ENCODE measurements at regions not wholly inside any gene's neighbourhood (a gene's known extent, or its start where the extent isn't known, plus 50 kb on each side); places are given as distances from the start of the nearest gene placed in this dataset.

DNA sequence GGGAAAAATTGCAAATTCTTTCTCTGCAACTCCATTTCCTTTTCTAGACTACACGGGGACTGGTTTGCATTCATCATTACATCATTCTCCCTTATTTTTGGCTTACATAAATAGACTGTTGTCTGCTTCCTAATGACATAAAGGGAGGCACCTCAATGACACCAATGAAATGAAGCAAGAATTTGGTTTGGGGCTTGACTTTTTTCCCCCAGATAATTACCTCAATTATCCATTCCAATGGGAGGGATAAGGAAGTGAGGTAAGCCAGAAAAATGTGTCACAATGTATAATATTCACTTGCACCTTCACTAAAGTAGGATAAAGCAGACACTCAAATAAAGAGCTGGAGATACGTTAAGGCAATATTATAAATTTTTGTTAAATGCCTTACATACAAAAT is 240.6 kb upstream of the GRIP1 start:
- DNase-seq, result no peak

DNA sequence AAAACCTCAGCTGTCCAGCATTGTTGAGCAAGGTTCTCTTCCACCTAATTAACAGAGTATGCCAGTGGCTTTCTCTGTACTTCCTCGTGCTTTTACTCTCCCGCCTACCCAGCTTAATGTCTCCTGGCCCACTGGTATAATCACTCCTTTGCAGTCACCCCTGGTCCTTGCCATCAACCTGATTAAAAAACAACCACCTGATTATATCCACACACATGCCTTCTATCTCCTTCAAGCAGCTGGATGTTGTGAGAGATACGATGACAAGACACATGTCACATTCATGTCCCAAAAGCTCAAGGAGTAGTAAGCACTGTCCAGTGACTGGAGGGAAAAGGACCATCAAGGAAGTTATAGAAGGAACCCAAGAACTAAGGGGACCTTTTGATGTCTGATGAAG is 241.3 kb upstream of the GRIP1 start:
- DNase-seq, result no peak

DNA sequence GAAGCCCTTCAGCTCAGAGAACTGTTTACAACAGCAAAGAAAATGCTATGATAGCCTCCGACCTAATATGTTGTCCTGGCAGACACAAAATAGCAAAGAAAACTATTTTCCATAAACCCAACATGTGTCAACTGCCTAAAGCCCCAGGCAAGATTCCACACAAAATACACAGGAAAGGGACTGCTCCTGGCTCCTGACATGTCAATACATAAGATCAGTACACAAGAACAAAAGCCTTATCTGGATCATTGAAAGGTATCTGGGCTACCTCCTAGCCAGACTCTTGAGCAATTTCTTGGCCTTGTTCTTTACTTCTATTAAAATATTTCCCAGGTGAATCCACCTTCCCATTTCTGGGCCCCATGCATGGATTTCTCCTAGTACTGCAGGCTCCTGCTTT is 242.3 kb upstream of the GRIP1 start:
- no peak for DNase-seq

DNA sequence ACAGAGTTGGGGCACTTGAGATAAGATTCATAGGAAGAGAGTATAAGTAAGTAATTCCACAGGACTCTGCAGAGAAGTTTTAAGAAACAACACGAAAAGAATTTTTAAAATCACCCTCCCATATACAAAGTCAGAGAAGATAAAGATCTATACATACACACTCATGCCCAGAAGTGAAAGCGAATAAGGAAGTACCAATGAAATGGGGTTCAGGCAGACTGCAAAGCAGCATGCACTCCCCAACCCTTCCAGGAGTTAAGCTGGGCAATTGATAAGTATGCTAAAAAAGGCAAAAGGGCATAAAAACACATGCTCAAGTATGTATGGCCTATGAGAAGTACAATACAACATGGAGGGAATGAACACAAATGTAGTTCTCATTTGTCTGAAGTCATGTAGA is 246.2 kb upstream of the GRIP1 start:
- DNase-seq, result no peak

DNA sequence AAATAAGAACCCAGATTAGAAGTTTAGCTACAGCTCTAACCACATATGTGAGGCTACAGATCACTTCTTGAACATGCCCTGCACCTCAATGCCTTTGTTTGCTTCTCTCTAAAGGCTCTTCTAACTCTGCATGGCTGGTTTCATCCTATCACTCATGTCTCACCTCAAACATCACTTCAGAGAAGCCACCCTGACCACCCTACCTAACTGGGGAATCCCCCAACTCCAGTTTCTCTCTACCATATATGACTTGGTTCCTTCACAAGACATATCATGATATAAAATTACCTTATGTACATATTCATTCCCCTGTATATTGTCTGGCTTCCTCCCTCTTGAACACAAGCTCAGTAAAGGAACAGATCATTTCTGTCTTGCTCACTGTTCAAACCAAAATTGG is 250.2 kb upstream of the GRIP1 start:
- peak; percentile 17 for DNase-seq

DNA sequence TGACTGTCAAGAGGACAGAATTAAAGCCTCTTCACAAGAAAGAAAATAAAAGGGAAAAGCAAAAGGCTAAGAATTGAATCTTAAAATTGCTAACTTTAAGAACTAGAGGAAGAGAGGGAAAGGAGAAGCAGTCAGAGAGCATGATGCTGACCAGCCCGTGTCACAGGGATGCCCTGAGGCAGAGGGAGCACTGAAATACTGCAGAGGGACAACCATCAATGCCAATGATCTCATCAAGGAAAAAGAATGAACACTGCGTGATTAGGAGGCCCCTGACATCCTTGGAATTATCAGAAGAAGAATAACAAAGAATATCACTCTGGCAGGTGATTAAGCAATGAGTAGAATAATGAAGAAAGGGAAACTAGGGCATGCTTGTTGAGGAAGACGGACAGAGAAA is 252.2 kb upstream of the GRIP1 start:
- DNase-seq, result no peak

DNA sequence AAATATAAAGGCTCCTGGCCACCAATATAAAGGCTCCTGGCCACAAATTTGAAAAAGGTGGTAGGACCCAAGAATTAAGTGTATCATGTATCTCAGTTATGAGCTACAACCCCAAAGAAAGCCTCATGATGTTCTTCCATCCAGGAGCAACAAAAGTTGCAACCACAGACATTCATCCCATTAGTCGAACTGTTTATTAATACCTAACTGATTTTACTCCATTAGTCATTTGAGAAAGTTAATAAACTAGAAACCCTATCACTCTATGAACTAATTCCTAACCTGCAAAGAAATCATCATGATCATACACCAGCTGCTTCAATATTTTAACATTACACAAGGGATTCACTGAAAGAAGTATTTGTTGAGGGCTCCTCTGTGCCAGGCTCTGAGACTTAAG is 253.2 kb upstream of the GRIP1 start:
- no peak for DNase-seq

DNA sequence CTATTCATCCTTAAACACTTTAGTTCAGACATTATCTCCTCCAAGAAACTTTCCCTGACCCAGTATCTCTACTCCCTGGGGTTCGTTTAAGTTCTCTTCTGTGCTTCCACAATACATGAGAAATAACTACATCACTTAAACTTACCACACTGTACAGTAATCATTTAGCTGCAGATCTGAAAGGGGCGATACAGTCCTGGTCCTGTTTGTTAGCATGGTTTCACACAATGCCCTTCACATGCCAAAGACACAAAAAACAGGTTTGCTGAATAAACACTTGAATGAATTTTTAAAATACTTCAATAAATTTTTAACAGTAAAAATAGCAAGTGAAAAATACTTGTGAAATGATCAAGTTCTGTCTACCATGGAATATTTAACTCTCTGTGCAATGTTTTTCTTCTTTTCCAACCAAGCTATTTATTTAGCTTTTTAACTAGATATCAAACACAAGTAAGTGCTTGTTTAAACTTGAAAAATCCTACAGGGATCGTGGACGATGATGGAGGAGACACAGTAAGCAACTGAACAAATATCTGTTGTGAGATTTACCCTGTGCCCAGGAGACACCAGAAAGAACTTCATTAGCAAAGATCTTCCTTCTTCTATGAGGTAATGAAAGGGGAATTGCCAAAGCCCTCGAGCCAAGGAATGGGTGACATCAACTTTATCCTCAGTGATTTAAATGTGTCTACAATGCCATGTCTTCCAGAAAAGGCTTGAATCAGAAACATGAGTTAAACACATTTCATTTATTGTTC is 255.6 kb upstream of the GRIP1 start:
- DNase-seq, result no peak

DNA sequence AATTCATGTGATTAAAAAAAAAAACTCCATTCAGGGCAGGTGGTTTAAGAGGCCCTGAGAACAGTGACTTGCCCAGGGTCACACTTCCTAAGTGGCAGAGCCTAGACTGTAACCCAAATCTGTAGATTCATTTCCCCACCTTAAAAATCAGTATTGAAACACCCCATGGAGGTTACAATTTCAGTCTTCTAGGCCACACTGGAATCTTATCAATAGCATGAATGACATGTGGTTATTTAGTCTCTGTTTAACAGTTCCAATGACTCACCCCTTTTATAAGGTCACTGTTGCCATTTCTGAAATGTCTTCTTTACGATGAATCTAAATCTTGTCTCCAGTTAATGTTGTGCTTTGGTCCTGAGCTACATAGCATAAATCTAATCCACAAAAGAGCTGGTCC is 262.3 kb upstream of the GRIP1 start:
- DNase-seq, result no peak

DNA sequence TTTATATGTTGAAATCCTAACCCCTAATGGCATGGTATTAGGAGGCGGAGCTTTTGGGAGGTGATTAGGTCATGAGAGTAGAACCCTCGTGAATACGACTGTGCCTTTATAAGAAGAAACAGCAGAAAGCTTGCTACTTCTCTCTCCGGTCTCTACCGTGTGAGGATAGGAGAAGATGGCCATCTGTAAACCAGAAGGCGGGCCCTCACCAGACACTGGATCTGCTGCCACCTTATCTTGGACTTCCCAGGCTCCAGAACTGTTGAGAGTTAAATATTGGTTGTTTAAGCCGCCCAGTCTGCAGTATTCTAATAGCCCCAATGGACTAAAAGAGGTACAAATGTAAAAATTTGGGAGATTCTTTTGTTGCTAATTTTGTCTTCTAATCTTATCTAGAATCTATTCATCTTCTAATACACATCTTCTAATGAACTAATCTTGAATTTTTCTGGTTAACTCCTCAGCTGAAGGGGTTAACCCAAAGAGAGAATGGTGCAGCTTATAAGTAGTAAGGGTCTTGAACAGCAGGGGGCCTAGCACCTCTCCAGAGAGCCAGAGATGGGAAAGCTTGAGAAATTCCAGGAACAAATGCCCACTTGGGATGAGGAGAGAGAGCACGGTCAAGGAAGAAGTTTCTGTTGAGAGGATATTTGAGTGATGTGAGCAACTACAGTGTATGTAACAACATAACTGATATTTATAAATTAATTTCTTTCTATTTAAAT is 264.0 kb upstream of the GRIP1 start:
- no peak for DNase-seq

DNA sequence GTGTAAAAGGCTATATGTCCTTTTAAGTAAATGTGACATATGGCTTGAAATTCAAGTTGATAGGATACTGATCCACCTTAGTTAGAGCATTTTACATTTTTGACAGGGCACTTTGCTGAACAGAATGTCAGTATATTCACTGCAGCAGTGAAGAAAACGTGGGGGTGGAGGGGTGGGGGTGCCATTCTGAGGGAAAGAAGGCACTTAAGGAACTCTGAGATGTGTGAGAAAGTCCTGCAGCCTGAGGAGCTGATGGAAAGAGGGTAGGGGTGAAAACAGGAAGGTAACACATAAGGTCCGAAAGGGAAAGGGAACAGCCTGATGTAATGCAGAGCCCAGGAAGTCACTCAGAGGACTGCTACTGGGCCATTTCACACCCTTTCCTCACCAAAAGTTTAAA is 265.5 kb upstream of the GRIP1 start:
- no peak for DNase-seq

DNA sequence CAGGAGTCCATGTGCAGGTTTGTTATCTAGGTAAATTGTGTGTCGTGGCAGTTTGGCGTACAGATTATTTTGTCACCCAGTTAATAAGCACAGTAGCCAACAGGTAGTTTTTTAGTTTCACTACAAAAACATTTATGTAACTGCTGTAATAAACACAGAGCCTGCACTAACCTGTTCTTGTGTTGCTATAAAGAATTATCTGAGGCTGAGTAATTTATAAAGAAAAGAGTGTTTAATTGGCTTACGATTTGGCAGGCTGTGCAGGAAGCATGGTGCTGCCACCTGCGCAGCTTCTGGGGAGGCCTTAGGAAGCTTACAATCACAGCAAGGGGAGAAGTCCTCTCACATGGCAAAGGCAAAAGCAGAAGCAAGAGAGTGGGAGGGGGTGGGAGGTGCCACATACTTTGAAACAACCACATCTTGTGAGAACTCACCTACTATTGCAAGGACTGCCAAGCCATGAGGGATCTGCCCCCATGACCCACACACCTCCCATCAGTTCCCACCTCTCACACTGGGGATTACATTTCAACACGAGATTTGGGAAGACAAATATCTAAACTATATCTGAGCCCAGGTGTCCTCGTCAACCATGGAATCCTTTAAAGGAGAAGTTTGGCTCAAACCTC is 266.4 kb upstream of the GRIP1 start:
- no peak for DNase-seq

DNA sequence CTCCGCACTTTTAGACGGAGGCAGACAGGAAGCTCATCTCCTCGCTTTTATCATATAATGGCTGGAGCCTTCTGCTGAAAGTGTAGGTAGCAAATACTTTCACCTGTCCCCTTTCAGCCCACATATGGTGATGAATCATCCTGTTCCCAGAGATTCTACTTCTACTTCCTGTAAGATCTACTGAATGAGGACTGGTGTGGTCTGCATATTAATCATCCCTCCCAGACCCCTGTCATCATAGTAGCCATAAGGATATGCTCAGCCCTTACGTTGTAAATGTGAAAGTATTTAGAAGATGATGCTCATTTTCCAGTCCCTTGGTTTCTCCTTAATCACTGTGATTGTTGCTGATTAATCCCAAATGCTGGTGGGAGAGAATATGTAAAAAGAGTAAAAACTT is 268.2 kb upstream of the GRIP1 start:
- no peak for DNase-seq

DNA sequence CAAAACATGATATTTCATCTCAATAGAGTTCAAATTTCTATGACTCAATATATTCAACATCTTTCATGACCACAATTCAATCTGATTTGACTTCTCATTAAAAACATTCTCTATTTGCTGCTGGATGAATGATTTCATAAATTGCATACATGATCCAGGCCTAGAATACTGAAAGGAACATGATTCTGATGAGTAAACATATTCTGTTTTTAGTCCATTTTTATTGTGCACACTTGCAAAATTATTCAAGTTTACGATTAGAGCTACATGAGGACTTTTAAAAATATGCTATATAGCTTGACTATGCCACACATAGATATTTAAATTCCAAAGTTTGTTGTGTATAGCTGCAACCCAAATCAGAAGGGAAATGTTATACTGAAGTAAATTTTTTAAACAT is 273.8 kb upstream of the GRIP1 start:
- DNase-seq, result no peak

DNA sequence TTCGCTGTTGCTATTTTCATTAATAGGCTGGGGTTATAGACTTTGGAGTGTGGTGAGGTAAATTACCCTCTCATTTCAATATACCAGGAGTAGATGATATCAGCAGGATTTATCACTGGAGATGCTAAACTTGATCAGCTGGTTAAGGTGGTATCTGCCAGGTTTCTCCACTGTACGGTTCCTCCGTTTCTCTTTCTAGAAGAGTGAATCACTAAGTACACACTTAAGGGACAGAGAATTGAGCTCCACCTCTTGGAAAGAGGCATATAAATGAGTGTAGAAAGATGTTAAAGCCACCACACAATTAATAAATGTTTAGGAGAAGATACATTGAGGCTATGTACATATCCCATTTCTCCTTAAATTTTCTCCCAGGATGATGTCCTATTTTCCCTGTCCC is 277.4 kb upstream of the GRIP1 start:
- DNase-seq, result no peak

DNA sequence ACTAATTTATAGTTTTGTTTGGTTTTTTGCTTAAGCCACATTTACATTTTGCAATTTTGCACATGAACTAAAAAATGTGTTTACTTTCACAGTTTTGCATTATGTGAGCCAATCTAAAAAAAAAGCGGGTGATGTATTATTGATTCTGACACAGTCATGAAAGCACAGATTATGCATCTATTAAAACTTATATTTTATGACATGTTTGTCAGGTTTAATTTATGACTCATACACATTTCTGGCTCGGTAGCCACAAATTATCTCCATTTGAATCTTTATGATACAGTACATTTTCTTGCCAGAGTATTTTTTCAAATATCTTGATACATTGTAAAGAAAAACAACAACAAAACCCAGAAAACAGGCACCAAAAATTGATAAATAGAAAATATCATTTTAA is 280.4 kb upstream of the GRIP1 start:
- no peak for DNase-seq

DNA sequence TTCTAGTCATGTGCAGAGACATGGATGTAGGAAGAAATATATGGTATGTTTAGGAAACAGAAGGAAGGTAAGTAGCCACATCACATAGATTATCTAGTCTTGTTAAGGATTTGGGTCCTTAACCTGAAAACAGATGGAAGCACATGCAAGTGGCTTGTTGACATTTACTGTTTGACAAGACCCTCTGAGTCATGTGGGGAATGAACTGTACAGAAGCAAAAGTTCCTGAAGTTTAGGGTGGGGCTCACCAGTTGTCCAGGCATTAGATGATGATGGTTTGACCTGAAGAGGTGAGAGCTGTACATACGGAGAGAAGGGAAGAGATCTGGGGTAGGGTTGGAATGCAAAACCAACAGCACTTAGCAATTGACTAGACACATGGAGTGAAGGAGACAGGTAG is 281.1 kb upstream of the GRIP1 start:
- DNase-seq, result no peak

DNA sequence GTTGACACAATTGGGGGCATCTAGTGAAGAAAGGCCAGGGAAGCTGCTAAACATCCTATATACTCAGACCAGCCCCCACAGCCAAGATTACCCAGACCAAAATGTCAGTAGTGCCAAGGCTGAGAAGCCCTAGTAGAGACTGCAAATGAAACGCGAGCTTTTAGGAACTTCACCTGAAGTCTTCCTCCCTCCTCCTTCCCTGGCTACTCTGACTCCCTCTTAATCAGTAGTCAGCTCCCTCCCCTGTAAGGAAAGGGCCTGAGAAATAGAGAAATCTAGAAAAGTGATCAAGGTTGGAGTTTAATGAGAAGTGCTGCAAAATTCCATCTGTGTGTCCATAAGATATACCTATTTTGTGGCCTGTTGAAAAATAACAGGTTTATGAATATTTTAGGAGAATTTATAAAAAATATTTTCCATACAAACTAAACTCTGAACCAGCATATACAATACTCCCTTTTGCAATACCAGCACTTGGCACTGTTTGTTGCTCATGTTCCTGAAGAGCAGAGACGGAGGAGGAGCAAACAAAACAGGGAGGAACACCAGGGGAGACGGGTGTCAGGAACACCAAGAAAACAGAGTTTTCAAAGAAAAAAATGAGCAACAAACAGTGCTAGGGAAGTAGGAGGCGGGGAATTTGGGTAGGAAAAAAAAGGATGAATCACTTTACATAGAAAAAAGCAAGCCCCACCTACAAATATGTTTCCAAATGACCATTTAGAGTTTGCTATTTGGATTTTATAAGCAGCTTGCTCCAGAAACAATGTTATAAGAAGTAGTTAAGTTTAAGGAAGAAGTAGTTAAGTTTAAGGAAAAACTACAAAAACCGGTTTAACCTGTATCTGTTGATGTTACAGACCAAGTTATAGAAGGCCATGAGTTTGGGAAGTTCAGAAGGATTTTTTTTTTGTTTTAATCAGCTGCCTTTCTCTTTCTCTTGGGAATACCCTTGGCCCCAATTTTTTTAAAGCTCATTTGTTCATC is 282.1 kb upstream of the GRIP1 start:
- DNase-seq, result no peak

DNA sequence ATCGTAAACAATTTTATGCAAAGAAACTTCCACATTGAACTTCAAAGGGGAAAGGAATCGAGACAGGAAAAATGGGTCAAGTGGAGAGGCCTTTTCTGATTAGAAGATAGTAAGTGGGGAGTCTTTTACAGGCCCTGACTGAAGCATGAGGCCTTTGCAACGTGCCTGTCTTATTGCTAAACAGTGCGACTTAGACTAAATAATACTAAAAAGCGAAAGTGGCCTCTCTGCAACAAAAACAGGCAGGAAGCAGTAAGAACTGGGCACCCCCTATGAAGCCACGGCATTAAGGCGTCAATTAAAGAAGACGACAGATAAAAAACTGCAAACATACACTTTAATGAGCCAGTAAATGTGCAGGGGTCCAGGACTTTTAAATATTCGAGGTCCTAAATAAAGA is 283.4 kb upstream of the GRIP1 start:
- DNase-seq, result no peak

DNA sequence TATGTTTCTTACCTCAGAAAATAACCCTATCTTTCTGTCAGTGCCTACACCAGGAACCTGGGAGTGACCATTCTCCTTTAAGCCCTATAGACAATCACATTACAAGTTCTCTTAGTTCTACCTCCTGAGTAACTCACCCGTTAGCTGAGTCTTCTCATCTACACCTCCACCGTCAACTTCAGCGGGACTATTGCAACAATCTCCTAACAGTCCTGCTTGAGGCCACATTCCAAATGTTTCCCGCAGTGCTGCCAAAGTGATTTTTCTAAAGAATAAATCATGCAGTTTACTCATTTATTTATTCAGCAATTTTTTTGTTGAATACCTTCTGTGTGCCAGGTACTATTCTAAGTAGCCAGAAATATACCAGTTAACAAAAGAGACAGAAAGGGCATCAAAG is 285.0 kb upstream of the GRIP1 start:
- DNase-seq, result no peak

DNA sequence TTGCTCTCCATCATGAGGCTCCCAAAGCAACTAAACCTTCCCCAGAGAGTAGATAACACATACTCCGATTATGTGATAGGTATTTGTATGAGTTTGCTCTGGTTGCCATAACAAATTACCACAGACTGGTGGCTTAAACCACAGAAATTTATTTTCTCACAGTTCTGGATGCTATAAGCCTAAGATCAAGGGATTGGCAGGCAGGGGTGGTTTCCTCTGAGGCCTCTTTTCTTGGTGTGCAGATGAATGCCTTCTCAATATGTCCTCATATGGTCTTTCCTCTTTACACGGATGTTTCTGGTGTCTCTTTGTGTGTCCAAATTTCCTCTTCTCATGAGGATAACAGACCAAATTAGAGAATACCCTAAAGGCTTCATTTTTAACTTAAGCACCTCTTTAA is 285.8 kb upstream of the GRIP1 start:
- DNase-seq, result peak; percentile 32

DNA sequence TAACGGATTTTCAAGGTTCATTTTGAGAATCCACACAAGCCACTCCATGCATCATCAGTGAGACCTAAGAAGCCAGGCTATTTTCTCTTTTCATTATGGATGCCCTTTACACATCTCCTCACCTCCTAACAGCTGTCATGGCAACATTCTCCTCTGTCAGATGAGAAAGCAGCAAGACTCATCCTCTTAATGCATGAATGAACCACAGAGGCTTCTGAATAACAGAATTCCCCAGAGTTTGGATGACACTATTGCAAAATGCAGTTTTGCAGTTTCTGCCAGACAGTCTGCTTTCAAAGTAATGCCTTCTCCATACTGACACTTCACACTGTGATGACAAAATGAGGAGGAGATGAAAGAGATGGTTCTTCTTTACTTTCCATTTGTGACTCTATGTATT is 286.7 kb upstream of the GRIP1 start:
- DNase-seq, result no peak

DNA sequence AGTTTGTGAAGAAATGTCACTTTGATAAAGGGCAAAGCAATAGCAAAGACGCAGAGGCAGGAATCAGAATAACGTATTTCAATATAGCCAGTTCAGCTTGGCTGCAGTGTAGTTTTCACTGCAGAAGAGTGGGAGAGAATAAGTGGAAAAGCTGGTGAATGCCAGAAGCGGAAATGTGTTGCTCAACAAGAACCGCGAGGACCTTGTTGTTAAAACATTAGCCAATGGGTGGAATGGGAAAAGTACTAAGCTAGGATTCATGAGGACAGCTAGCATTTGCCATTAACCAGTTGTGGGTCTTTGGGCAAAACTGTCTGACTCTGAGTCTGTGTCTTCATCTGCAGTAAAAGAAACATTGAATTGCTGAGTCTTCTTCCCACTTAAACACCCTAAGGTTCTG is 292.9 kb upstream of the GRIP1 start:
- no peak for DNase-seq
